NCI-H1417 treated with DMSO at 0.1 percent for 48 hours (cell line): ENCODE measurements at regions not wholly inside any gene's neighbourhood (a gene's known extent, or its start where the extent isn't known, plus 50 kb on each side); places are given as distances from the start of the nearest gene placed in this dataset.
"Not testable (repeated sequence)": the region's sequence is repeated elsewhere in the genome, so short reads cannot be mapped to it uniquely, and the experiment has no call there.

Source experiments
- DNase-seq: peaks from one replicate; lab custom pipeline; 2025; lab: John Stamatoyannopoulos, UW

DNA sequence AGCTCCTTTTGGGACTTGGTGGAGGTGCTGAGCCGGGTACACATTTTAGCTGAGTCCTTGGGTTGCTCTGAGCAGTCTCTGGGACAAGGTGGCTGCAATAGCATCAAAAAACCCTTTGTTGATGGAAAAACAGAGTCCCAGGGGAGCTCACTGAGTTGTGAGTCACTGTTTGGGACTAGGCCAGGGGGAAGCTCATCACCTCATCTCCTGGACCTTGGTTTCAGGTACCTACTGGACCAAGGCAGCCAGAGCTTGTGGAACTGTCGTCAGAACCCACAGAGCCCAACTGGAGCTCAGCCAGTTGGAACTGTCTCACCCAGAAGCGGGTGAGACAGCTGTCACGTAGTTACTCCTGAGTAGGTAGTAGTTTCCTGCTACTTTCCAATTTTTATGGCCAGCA is 146.7 kb downstream of the HLX start:
- DNase-seq: no peak

- DNase-seq: no peak
These were observed 150.9 kb downstream of the HLX start for GRCh38 chr1:221029981-221030649.

- DNase-seq: no peak
These were observed 151.7 kb downstream of the HLX start for GRCh38 chr1:221030990-221031389.

DNA sequence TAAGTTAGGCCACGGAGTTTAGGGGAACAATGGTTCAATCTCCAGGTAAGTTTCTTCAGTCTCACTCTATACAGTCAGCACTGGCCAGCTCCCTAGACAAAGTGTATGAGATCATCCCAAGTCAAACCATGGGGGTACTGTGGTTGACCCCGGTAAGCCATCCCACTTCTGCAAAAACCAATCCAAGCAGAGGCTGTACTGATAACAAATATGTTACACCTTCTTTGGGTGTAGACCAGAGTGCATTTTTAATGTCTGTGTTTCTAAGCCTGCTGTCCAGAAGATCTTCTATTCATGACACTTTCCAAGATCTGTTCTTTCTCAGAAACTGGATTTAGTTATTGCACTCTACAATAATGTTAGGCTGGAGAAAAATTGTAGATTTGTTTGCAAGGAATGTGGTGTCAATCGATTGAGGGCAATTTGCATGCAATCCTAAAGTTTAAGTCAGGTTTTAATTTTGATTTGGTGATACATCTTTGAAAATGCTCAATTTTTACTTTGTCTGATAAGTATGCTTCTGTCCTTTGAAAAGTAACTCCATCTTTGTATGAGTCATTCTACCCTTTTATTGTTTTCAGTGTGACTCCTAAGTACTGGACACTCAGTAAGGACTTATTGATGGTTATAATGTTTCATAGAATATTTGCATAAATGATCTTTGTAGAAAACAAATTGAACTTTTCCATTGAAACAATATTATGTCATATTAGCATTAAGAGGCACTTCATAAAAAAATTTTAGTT is 152.4 kb downstream of the HLX start:
- DNase-seq: no peak

DNA sequence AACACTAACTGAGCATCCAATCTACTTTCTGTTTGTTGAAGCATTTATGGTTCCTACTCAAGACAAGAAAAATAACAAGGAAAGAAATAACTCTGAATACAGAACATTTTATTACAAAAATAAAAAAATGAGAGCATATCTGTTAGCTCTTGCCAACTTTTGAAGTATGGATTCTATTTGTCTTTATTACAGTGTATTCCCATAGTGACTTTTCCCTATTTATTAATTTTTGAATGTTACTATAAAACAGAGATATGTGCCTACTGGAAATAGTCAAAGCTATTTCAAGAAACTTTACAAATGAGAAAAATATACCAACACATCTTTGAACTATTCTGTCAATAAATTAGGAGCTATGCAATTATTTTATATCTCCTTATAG is 153.0 kb downstream of the HLX start:
- DNase-seq: no peak

DNA sequence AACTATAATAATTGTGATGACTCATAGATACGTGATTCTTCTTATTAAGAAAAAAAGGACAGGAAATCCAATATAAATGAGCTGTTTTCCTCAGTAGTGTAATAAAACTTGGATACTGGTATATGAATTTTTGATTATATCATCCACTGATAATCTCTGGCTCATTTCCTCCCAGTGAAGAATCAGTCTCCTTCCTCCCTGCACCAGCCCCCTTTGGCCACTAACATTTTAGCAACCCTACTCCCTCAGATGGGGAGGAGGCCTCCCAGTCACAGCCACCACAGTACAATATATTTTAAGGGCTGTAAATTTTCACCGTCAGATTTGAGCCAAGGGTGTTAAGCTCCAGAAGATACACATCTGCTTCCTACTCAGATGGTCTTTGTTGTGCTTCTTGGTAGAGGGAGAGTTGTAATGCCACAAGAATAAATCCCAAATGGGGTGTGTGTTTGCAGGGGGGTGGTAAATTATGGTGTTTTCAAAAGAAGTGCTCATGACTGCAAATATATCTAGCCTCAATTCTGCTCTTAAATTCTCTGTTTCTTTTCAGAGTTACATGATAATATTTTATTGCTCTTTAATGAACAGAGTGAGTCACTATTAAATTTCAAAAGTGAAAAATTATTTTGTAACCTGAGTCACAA is 153.5 kb downstream of the HLX start:
- no peak for DNase-seq

- no peak for DNase-seq
These were observed 156.5 kb downstream of the HLX start for GRCh38 chr1:221035662-221036153.

GRCh38 chr1:221039616-221040015 is 160.4 kb downstream of the HLX start:
- no peak for DNase-seq

- DNase-seq: no peak
These were observed 160.9 kb downstream of the HLX start for GRCh38 chr1:221040101-221040500.

DNA sequence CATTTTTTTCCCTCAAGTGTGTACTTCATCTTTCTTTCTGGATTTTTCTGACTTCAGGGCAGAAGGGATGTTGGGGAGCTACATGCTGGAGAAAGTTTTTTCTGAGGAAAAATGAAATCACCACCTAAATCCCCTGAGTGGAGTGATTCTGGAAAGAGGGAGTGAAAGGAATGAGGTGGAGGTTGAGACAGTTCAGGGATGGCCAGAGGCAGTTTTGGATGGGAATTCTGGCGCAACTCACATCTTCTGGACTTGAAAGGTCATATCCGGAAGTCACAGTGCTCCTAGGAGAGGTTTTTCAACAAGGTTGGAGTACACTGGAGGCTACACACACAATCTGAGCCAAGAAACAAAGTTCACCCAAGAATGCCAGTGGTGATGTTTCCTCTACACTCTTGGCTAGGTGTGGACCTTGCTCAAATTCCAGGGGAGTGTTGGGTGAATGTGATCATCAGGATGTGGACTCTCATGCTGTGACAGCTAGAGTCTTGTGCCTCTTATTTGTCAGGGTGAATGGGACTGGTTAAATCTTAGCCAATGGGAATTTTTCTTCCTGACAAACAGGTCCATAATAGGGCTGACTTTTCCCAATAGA is 161.5 kb downstream of the HLX start:
- no peak for DNase-seq

DNA sequence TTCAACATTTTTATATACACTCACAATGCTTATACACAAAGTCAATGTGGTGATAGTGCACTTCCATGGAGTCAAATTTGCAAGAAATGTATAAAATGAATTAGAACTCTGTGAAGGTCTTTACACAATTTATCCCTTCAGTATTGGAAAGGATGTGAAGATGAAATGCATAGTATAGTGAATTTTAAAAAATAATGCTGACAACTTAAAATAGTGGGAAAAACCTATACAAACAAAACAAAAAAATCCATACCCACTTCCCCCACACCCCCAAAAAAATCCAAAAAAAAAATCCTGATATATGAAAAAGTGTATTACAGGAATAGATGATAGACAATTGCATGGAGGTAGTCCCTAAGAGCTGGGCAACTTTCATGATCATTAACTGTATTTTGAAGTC is 165.3 kb downstream of the HLX start:
- no peak for DNase-seq

- DNase-seq: no peak
These were observed 165.9 kb downstream of the HLX start for GRCh38 chr1:221045151-221045550.

DNA sequence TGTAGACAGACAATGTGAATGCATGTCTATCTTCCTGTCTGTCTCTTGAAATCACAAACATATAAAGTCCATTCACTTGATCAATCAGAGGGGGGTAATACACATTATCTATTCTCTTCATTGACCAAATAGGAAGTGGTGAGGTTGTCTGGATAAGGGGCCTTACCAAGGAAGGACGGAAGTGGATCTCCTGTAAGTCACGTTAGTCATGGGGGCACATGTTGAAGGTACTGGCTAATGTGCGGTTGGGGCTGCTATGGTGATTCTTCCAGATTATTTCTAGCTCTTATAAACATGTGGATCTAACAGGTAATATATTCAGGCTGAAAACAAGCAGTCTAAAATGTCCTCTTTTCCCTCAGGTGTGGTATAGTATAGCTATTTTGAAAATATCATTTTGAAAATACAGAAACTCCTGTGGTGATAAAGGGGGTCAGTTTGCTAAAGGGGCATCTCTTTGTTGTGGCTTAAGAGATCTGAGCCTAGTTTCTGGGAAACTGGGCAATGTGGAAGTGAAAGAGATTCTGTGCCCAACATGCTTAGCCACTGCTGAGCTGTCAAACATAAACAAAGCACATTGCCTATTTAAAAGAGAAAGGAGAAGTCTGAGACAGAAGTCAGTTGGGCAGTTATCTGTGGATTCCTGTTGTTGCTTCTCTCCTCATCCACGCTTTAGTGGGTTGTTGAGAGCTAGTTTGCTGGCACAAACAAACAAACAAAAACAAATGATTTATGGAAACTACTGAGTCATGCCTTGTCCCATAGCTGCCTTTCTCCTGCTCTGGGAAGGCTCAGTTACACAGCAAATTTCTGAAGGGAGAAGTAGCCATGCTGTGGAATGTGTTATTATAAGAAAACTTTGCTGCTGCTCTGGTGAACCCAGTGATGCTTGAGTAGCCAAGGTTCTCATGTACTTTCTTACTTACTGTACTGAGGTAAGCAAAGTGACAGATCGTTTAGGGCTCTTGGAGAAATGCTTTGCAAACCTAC is 166.9 kb downstream of the HLX start:
- no peak for DNase-seq

DNA sequence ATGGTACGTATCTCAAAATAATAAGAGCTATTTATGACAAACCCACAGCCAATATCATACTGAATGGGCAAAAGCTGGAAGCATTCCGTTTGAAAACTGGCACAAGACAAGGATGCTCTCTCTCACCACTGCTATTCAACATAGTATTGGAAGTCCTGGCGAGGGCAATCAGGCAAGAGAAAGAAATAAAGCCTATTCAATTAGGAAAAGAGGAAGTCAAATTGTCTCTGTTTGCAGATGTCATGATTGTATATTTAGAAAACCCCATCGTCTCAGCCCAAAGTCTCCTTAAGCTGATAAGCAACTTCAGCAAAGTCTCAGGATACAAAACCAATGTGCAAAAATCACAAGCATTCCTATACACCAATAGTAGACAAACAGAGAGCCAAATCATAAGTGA is 172.1 kb downstream of the HLX start:
- not testable (repeated sequence) for DNase-seq

GRCh38 chr1:221053889-221054288 is 174.6 kb downstream of the HLX start:
- no peak for DNase-seq

DNA sequence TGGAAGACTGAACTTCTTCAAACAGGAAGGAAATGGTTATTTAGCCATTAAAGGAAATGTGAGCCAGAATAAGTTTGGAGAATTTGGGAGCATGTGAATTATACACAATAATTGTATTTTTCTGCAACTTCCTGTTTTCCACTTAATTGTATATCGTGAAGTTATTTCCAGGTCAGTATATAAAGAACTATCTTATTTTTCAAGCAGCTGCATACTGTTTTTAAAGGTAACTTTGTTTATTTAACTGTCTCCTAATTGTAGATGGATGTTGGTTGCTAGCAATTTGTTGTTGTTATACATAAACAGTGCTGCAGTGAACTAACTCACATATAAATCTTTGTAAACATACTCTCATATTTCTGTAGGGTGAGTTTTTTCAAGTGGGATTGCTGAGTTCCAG is 180.3 kb downstream of the HLX start:
- no peak for DNase-seq

GRCh38 chr1:221063651-221064050 is 184.4 kb downstream of the HLX start:
- DNase-seq: no peak

GRCh38 chr1:221066351-221067001 is 187.2 kb downstream of the HLX start:
- DNase-seq: no peak

DNA sequence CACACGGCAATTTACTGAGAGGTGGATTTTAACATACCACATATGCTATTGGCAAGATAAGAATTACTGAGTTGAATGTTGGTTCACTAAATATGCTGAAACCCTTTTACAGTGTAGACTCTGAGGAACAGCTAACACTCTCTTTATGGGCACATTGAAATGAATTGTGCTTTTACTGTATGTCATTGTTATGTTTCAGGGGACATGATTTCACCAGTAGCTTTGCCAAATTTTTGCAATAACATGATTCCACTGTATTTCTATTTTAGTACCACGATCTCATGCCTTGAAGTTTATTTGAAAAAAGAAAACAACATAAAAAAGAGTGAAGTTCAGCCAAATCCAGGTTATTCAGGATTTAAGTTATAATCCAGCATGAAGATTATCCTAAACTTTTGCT is 188.5 kb downstream of the HLX start:
- DNase-seq: no peak

DNA sequence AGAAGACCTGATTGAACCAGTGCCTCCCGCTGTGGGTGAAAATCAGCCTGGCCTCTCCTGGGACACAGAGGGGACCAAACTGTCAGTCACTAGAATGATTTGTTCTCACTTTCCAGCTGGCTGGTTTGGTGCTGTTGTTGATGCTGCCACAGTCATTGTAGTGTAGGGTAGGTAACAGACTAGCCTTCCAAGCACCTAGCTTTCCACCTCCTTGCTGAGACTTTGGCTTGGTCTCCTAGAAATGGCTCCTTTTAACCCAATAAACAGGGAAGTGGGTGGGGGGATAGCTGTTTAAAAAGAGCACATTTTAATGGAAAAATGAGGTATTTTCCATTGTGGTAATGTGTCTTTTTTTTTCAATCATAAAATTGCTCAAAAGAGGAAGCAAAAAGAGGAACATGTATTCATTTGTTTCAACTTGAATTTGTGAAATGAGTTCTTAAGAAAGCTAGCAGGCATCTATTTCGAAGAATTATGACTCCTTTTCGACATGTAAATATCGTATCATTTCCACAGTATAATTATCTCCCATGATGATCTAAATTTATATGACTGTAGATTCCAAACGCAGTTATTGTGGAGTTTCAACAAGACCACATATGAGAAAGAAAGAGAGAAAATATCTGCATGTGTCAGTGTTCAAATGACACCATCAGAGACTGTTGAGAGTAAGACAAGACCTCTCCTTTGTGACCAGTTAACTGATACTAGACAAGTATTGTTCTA is 190.1 kb downstream of the HLX start:
- no peak for DNase-seq
